Activated effector memory CD4-positive, alpha-beta T cell treated with Interleukin-2 at 50 U/mL for 16 hours (primary cell): ENCODE measurements at regions not wholly inside any gene's neighbourhood (a gene's known extent, or its start where the extent isn't known, plus 50 kb on each side); places are given as distances from the start of the nearest gene placed in this dataset.

ENCODE experiments used
- DNase-seq: peaks from one replicate; pipeline ENCODE4 v3.0.0-alpha.2; 2020

GRCh38 chr4:18930487-18930886, 908.9 kb upstream of the LCORL start:
- DNase-seq, result no peak

- DNase-seq, result no peak
Observed at GRCh38 chr4:18923496-18924161, 902.1 kb upstream of the LCORL start.

- no peak for DNase-seq
Observed at GRCh38 chr4:18917689-18918088, 896.1 kb upstream of the LCORL start.

GRCh38 chr4:18914182-18914581, 892.6 kb upstream of the LCORL start:
- no peak for DNase-seq

GRCh38 chr4:18894928-18895327, 873.4 kb upstream of the LCORL start:
- no peak for DNase-seq

- no peak for DNase-seq
Observed at GRCh38 chr4:18882468-18882867, 860.9 kb upstream of the LCORL start.

- DNase-seq, result no peak
Observed at GRCh38 chr4:18881556-18881955, 860.0 kb upstream of the LCORL start.

- DNase-seq, result no peak
Observed at GRCh38 chr4:18880871-18881270, 859.3 kb upstream of the LCORL start.

- no peak for DNase-seq
Observed at GRCh38 chr4:18878561-18878960, 857.0 kb upstream of the LCORL start.

- DNase-seq, result no peak
Observed at GRCh38 chr4:18869166-18869565, 847.6 kb upstream of the LCORL start.

- no peak for DNase-seq
Observed at GRCh38 chr4:18860836-18861530, 839.4 kb upstream of the LCORL start.

- DNase-seq, result no peak
Observed at GRCh38 chr4:18859468-18859867, 837.9 kb upstream of the LCORL start.

GRCh38 chr4:18858229-18858922, 836.8 kb upstream of the LCORL start:
- no peak for DNase-seq

GRCh38 chr4:18850867-18851266, 829.3 kb upstream of the LCORL start:
- no peak for DNase-seq

- DNase-seq, result no peak
Observed at GRCh38 chr4:18847249-18847890, 825.8 kb upstream of the LCORL start.

GRCh38 chr4:18846313-18846712, 824.8 kb upstream of the LCORL start:
- no peak for DNase-seq

- DNase-seq, result no peak
Observed at GRCh38 chr4:18844726-18845125, 823.2 kb upstream of the LCORL start.

- no peak for DNase-seq
Observed at GRCh38 chr4:18842431-18842830, 820.9 kb upstream of the LCORL start.

GRCh38 chr4:18840481-18840880, 818.9 kb upstream of the LCORL start:
- no peak for DNase-seq

- DNase-seq, result no peak
Observed at GRCh38 chr4:18816228-18816895, 794.8 kb upstream of the LCORL start.

- no peak for DNase-seq
Observed at GRCh38 chr4:18815779-18816173, 794.2 kb upstream of the LCORL start.

- no peak for DNase-seq
Observed at GRCh38 chr4:18815081-18815778, 793.7 kb upstream of the LCORL start.
